ENCODE measurements at regions not wholly inside any gene's neighbourhood (a gene's known extent, or its start where the extent isn't known, plus 50 kb on each side); places are given as distances from the start of the nearest gene placed in this dataset.
A peak's percentile ranks its signal among the peaks of the same experiment; 100 is the strongest.

DNA sequence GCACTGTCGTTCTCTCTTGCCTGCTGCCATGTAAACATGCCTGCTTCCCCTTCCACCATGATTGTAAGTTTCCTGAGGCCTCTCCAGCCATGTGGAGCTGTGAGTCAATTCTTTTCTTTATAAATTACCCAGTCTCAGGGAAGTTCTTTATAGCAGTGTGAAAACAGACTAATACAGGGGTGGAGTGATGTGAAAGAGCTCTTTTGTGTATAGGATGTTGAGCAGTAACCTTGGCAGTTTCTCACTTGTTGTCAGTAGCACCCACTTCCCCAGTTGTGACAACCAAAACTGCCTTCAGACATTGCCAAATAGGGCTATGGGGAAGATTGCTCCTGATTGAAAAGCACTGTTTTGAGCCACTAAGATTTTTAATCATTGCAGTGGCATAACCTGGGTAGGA lies 552.2 kb upstream of the ZNF462 start:
- H3K27me3 Mint-ChIP-seq (ENCODE audit: low read depth in 3 of 3), result no peaks in the 10 kb centered on the region
- peaks cover 0 to 8% (median under 1%) of the 10 kb centered on the region in 6 donors for H3K9me3 Mint-ChIP-seq
- peak; percentile 47 to 64 (median 51) for DNase-seq
- H3K27ac Mint-ChIP-seq, result peak overlapping the region; percentile 89 to 97 (median 93)
- peaks cover 69 to 98% of the 10 kb centered on the region in 2 donors for H3K4me1 Mint-ChIP-seq
- H3K36me3 Mint-ChIP-seq, result no peaks in the 10 kb centered on the region
- peak overlapping the region; percentile 38 to 70 (median 67) for H3K4me3 Mint-ChIP-seq

DNA sequence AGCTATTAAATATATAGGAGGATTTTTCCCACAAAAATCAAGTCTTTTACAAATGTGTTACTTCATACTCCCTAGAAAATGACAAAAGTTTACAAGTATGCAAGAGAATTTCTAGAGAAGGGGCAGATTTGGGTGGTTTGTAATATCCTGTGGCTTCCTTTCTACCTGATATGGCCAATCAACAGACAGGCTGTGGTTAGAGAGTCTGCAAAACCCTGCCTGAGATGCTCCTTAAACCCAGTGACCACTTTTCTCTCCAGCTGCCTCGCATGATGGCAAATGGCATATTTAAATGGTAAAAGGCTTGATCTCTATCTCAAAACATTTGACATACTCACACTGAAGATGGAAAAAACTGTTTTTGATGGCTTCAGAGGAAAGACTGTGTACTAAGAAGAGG lies 550.1 kb upstream of the ZNF462 start:
- Mint-ChIP-seq H3K9me3 (peaks cover 0 to 8% (median 1%) of the 10 kb centered on the region in 6 donors), H3K36me3 (no peaks in the 10 kb centered on the region), H3K27me3 (ENCODE audit: low read depth in 3 of 3) (no peaks in the 10 kb centered on the region), H3K27ac (peak overlapping the region; percentile 50 to 87 (median 77)), H3K4me3 (peak overlapping the region; percentile 77 to 86 (median 82)), H3K4me1 (peaks cover 65 to 98% of the 10 kb centered on the region in 2 donors)
- DNase-seq, result peak; percentile 43 to 56 (median 45)

DNA sequence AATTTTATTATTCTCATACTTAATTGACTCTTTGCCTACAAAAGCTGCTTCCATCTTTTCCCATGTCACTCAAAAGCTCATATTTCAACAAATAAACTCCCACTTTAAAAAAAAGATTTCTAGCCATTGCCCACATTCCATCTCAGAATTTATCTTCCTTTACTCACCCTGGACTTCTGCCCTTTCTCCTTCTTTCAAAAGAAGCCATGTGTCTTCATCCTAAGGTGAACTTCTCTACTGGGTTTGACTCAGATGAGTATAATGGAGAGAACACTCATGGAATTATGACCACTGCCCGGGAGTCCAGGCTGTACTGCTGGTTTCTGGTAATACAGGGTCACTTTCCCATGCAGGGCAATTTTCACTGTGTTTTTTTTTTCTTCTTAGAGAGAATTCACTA lies 548.5 kb upstream of the ZNF462 start:
- Mint-ChIP-seq H3K4me3 (peak overlapping the region; percentile 77 to 86 (median 82)), H3K9me3 (peaks cover 0 to 8% (median 2%) of the 10 kb centered on the region in 6 donors), H3K27ac (peak overlapping the region; percentile 35 to 87 (median 67)), H3K4me1 (peaks cover 66 to 98% of the 10 kb centered on the region in 2 donors), H3K27me3 (ENCODE audit: low read depth in 3 of 3) (no peaks in the 10 kb centered on the region), H3K36me3 (no peaks in the 10 kb centered on the region)
- DNase-seq, result no peak

DNA sequence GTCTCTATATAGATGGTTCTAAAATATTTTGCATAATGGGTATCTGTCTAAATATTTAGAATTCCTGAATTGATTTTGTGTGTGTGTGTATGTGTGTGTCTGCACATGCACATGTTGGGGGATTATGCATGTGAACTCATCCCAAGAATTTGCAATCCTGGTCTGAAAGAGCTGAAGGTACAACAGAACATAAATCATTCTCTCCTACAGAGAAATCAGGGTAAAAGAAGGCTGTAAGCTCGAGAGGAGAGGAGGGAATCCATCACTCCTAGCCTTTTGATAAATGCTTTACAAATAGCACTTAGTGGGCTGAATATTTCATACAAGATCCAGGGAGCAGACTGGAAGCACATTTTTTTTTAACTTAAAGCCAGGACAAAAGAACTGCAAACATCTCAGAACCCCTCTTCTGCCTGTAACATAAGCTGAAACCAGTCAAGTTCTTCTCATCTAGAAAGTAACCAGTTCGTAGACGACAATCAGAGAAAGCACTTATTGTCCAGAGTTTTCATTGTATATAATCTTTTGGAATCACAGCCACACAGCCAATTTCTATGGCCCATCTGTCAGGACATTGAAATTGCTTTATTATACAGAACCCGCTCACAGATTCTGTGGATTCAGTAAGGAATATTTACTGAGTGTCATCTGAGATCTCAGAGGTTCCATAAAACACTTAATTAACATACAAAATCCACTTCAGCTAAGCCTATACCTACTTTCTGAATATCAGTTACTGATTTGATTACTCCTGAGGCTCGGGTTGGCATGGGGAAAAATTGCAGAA lies 541.4 kb upstream of the ZNF462 start:
- Mint-ChIP-seq H3K9me3 (peaks cover 0 to 3% (median 0%) of the 10 kb centered on the region in 6 donors), H3K27me3 (ENCODE audit: low read depth in 3 of 3) (no peaks in the 10 kb centered on the region), H3K27ac (peak overlapping the region in 1 of 6 donors; percentile 12), H3K4me3 (no peak overlapping the region), H3K36me3 (peaks cover 3 to 6% (median 4%) of the 10 kb centered on the region in 3 donors), H3K4me1 (peaks cover 14 to 27% of the 10 kb centered on the region in 2 donors)
- no peak for DNase-seq

DNA sequence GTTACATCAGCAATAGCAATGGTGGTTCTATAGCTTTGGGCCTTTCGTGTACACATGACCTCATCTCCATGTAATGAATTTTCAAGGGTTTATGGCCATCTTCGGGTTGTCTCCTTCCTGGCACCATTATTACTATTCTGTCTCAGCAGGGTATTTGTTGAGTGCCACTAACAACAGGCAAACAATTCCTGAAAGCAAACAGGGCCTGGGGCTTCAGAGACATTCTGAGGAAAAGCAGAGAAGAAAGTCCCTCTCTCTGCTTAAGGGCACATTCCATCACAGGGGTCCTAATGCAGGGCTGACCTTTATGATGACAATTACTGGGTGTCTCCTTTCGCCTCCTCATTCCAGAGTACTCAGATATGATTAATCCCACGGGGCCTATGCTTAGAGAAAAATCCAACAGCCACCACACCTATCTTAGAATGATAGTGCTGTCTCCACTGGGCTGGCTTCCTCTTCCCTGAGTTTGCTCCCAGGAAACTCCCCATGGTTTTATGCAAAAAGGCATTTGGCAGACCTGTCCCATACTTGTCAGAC lies 540.2 kb upstream of the ZNF462 start:
- no peaks in the 10 kb centered on the region for H3K27me3 Mint-ChIP-seq (ENCODE audit: low read depth in 3 of 3)
- H3K36me3 Mint-ChIP-seq, result peaks cover 4 to 6% (median 5%) of the 10 kb centered on the region in 3 donors
- H3K4me3 Mint-ChIP-seq, result no peak overlapping the region
- H3K9me3 Mint-ChIP-seq, result peaks cover 0 to 4% (median 0%) of the 10 kb centered on the region in 6 donors
- DNase-seq, result no peak
- H3K4me1 Mint-ChIP-seq, result peaks cover 6 to 16% of the 10 kb centered on the region in 2 donors
- no peak overlapping the region for H3K27ac Mint-ChIP-seq

DNA sequence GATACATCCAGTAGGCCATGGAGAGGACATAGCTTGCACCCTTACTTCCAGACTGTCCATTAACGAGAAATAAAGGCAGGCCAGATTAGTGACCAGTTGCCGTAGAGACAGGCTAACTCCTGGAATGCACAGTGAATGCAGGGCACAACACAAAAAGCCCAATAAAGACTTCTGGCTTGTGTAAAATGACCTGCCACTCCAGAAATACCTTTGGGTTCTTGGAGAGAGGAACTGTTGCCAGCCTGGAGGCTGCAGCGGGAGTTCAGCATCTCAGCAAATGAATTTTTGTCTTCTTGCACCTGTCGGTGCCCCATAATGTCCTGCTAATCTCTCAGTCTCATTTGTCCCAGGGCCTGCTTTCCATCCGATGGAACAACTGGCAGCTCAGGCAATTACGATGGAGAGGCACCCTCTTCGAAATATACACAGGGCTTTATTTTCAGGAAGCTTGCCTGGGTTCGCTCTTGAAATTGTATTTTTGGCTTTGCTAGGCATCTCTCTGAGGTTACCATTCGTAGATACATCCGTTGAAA lies 538.8 kb upstream of the ZNF462 start:
- no peak for DNase-seq
- Mint-ChIP-seq H3K4me1 (peaks cover 2 to 4% of the 10 kb centered on the region in 2 donors), H3K27ac (no peak overlapping the region), H3K9me3 (peaks cover 0 to 5% (median 0%) of the 10 kb centered on the region in 6 donors), H3K27me3 (ENCODE audit: low read depth in 3 of 3) (no peaks in the 10 kb centered on the region), H3K36me3 (peaks cover 4 to 7% (median 6%) of the 10 kb centered on the region in 3 donors), H3K4me3 (no peak overlapping the region)

DNA sequence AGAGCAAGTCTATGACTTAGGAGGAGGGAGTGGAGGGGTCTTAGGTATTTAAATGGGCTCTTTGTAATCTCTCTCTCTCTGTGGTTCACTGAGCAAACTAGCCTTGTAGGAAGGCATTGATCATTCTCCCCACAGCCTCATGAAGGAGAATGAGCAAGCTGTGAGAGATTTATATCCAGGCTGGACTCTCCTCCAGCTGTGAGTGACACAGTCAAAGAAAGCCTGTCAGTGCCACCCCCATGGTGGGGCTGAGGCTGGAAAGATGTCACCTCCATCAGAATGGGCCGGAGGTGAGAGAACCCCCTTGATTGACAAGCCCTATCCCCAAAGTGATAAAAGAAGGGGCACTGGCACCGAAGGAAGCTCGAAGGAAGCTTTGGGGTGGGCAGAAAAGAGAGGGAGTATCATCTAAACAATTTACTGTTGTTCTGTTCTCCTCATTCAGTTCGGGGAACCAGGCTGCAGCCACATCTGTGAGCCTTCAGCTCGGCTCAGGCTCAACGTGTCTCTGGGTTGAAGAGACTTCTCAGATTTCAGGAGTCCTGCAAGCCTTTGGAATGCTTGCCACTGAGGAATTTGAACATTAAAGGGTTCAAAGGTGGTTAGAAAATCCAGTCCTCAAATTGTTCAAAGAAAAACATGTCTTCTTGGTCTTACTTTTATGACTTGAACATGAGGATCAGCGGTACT lies 538.2 kb upstream of the ZNF462 start:
- Mint-ChIP-seq H3K4me1 (no peaks in the 10 kb centered on the region), H3K27me3 (ENCODE audit: low read depth in 3 of 3) (no peaks in the 10 kb centered on the region), H3K4me3 (no peak overlapping the region), H3K27ac (no peak overlapping the region), H3K36me3 (peaks cover 4 to 7% (median 6%) of the 10 kb centered on the region in 3 donors), H3K9me3 (peaks cover 0 to 5% (median 0%) of the 10 kb centered on the region in 6 donors)
- no peak for DNase-seq

DNA sequence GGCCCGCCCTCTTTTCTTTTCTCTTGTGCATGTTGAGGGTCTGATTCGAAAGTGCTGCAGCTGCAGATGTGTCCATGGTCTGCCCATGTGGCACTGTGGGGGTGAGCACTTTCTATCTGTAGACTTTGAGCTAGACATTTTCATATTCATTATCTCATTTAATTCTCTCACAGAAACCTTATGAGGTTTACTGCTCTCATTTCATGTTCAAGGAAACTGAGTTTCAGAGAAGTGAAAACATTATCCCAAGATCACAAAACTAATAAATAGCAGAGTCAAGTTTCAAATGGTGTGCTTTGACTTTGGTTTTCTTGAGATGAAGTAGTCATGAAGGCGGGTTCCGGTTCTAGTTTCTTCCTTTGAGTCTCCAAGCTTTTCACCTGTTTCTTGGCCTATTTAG lies 536.5 kb upstream of the ZNF462 start:
- DNase-seq, result no peak
- Mint-ChIP-seq H3K4me1 (no peaks in the 10 kb centered on the region), H3K9me3 (peaks cover 0 to 5% (median 0%) of the 10 kb centered on the region in 6 donors), H3K27ac (no peak overlapping the region), H3K27me3 (ENCODE audit: low read depth in 3 of 3) (peaks cover 0 to 1% (median 0%) of the 10 kb centered on the region in 3 donors), H3K4me3 (no peak overlapping the region), H3K36me3 (peaks cover 4 to 6% (median 4%) of the 10 kb centered on the region in 3 donors)

DNA sequence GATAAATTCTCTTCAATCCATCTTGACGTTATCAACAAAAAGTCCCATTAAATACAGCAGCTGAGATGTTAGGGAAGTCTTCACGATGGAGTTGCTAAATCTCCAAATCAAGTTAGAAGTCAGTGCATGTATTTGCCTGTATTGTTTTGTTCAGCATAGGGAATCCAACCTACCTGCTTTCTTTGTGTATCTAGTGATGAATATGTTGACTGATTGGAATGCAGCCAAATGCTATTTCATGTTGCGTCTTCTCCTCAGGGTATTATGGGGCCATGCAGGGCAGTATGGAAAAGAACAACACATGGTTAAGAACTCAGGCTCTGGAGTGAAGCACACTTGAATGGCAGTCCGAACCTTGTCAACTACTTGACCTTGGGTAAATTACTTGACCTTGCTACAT lies 529.5 kb upstream of the ZNF462 start:
- peaks cover 0 to 1% (median 0%) of the 10 kb centered on the region in 3 donors for H3K27me3 Mint-ChIP-seq (ENCODE audit: low read depth in 3 of 3)
- peaks cover 0 to 4% (median 0%) of the 10 kb centered on the region in 6 donors for H3K9me3 Mint-ChIP-seq
- peaks cover 0 to 16% (median 11%) of the 10 kb centered on the region in 3 donors for H3K36me3 Mint-ChIP-seq
- no peak for DNase-seq
- no peaks in the 10 kb centered on the region for H3K4me1 Mint-ChIP-seq
- no peak overlapping the region for H3K4me3 Mint-ChIP-seq
- no peak overlapping the region for H3K27ac Mint-ChIP-seq

DNA sequence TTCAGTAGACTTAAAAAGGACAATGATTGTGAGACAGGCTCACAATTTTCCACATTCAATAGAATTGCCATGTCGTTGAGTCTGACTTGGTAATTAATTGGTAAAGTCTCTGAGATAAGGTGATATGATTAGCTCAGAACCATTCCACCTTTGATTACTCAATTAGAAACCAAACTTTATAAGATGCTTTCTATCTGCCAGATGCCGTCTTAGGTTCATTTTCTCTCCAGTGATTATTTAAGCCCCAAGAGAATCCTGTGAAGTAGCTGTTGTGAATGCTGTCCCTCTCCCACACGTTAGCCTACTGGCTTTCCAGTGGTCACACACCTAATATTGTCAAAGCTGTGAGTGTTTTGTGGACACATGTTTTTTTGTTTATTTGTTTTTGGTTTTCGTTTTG lies 528.9 kb upstream of the ZNF462 start:
- Mint-ChIP-seq H3K27ac (no peak overlapping the region), H3K4me3 (no peak overlapping the region), H3K9me3 (peaks cover 0 to 4% (median 0%) of the 10 kb centered on the region in 6 donors), H3K27me3 (ENCODE audit: low read depth in 3 of 3) (peaks cover 0 to 1% (median 0%) of the 10 kb centered on the region in 3 donors), H3K4me1 (no peaks in the 10 kb centered on the region), H3K36me3 (peaks cover 0 to 19% (median 11%) of the 10 kb centered on the region in 3 donors)
- DNase-seq, result no peak

DNA sequence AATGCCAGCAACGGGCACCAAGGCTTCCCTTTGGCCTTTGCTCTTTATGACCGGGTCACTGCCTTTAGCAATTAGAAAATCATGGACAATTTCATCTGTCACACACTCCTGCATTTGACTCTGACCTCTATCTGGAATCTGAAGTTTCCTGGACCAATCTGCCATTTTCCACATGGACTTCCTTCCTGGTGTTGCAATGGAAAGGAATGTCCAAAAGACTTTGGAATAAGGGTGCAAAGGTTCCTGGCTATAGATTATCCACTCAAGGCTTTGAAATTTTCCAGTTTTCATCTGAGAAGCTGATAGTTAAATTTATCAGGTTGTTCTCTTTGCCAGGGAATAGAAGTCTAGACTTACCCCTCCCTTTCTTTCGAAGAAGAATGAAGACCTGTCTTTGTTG lies 523.1 kb upstream of the ZNF462 start:
- DNase-seq, result no peak
- no peak overlapping the region for H3K4me3 Mint-ChIP-seq
- peaks cover 0 to 22% (median 12%) of the 10 kb centered on the region in 3 donors for H3K36me3 Mint-ChIP-seq
- no peak overlapping the region for H3K27ac Mint-ChIP-seq
- H3K4me1 Mint-ChIP-seq, result no peaks in the 10 kb centered on the region
- peaks cover 0 to 9% (median 0%) of the 10 kb centered on the region in 6 donors for H3K9me3 Mint-ChIP-seq
- peaks cover 0 to 2% (median 0%) of the 10 kb centered on the region in 3 donors for H3K27me3 Mint-ChIP-seq (ENCODE audit: low read depth in 3 of 3)

DNA sequence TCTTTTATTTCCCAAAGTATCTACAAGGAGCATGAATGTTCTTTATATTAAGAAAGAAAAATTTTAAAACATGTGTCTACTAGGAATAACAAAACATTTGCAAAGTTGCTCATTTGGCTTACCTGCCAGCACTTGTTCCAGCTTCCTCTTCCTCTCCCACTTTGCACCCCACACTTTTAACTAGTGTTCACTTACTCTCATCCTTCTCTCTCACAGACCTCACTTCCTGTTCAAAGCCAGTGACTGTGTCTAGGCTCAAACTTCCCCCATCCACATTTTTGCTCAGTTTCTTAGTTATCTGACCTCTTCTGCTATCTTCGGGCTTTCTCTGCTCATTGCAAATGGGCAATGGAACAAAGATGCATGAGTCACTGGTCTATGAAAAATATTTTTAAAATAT lies 512.2 kb upstream of the ZNF462 start:
- Mint-ChIP-seq H3K4me3 (no peak overlapping the region), H3K36me3 (no peaks in the 10 kb centered on the region), H3K27ac (peak overlapping the region in 1 of 6 donors; percentile 70), H3K9me3 (peaks cover 0 to 4% (median 0%) of the 10 kb centered on the region in 6 donors), H3K27me3 (ENCODE audit: low read depth in 3 of 3) (peaks cover 0 to 2% (median 1%) of the 10 kb centered on the region in 3 donors), H3K4me1 (peaks cover 9 to 15% of the 10 kb centered on the region in 2 donors)
- DNase-seq, result no peak

DNA sequence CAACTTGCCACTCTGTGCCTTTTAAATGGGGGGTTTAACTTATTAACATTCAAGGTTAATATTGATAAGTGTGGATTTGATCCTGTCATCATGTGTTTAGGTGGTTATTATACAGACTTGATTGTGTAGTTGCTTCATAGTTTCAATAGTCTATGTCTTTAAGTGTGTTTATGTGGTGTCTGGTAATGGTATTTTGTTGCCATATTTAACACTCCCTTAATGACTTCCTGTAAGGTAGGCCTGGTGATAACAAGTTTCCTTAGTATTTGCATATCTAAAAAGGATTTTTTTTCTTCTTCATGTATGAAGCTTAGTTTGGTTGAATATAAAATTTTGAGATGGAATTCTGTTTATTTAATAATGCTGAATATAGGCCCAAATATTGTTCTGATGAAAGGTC lies 506.0 kb upstream of the ZNF462 start:
- Mint-ChIP-seq H3K27me3 (ENCODE audit: low read depth in 3 of 3) (peaks cover 0 to 4% (median 0%) of the 10 kb centered on the region in 3 donors), H3K36me3 (peaks cover 4 to 25% (median 14%) of the 10 kb centered on the region in 3 donors), H3K27ac (peak overlapping the region in 1 of 6 donors; percentile 3), H3K9me3 (peaks cover 0 to 27% (median 2%) of the 10 kb centered on the region in 6 donors), H3K4me3 (peak overlapping the region in 1 of 5 donors; percentile 15), H3K4me1 (peaks cover 40 to 54% of the 10 kb centered on the region in 2 donors)
- peak in 1 of 3 donors; percentile 2 for DNase-seq

All from immature natural killer cell (primary cell).